NK-92 treated with Interleukin-12 subunit alpha and Interleukin-12 subunit beta, amount 100 ng/mL, for 24 hours (cell line): ENCODE measurements at regions not wholly inside any gene's neighbourhood (a gene's known extent, or its start where the extent isn't known, plus 50 kb on each side); places are given as distances from the start of the nearest gene placed in this dataset.
"Not testable (repeated sequence)": the region's sequence is repeated elsewhere in the genome, so short reads cannot be mapped to it uniquely, and the experiment has no call there.

Experiments used
- DNase-seq: peaks from one replicate; lab custom pipeline; 2025; lab: John Stamatoyannopoulos, UW

DNA sequence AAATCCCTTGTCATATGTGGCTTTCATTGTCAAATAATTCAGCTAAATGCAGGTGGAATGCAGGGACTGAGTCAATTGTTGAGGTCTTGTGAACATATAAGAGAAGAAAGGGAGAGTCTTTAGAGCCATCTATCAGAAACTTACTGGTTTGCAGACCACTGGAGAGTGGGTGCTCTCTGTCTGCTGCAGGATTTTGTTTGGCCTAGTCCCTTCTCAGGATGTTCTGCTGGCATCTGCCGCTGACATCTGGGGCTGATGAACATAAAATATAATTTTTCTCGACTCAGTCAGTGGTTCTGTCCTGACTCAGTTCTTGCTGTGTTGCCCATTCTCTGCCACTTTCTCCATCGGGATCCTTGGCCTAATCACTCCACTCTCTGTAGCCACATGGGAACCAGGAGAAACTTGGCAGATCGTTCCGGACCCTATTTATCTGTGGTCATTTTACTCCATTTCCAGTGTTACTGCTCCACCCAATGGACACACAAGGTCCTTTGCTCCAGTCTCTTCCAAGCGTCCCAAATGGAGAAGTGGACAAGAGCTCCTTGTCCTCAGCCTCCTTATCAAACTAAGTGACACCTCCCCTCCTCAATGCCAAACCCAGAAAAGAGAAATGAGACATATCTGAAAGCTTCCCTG lies 436.2 kb downstream of the FAT4 start:
- DNase-seq: no peak

DNA sequence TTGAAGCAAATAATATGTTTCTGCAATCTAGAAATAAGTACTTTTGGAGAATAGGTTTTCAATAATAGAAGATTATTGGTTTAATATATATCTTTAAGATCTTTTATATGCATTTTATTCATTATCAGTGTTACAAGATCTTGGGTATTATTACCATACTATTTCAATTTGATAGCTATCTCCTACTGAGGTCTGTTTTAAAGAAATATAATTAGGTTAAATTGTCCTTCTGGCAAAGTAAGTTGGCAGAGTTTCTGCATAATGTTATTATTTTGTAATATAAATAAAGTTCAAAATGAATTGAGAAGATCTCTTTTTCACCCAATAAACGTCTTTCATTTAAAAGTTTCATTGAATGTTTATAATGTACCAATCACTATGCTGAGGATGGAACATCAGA lies 443.7 kb downstream of the FAT4 start:
- no peak for DNase-seq

DNA sequence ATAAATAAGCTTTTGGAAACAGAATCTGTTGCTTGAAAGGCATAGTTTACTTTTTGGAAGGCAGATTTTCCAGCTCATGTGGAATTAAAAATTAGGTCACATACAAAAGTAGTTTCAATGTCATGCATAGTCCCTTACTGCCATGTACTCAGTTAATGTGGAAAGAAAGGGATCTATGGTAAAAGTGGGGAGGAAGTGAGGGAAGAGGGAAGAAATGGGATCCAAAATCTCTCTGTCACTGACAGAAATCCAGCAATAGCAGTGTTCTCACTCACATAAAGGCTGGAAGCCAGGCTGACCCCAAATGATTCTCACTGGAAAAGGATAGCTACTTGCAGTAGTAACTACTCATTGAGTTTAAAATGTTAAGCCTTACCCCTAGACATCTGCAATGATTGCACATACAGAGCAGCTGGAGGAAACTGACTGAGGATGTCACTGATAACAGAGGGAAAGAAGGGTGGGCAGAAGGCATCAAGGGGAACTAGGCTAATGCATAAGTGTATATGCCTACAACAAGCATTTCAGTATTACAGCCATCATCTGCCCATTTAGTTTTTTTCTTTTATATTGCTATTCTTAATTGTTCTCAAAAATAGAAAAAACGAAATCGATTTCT lies 445.6 kb downstream of the FAT4 start:
- no peak for DNase-seq

DNA sequence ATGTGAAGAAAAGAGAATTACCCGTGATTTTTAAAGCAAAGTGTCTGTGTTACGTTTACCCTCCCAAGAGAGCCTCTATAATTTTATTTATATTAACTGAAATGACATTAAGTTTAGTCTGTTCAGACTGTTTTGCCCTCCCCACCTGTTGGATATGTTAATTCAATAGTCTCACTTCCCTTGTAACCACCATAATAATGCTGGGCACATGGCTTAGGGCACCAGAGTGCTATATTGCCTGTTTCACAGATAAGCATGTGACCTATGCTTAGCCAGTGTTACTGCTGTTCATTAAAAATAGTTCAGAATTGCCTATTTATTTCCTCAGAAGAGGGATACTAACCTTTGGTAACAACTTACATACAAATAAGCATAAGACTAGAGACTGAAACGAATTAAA lies 446.2 kb downstream of the FAT4 start:
- no peak for DNase-seq

DNA sequence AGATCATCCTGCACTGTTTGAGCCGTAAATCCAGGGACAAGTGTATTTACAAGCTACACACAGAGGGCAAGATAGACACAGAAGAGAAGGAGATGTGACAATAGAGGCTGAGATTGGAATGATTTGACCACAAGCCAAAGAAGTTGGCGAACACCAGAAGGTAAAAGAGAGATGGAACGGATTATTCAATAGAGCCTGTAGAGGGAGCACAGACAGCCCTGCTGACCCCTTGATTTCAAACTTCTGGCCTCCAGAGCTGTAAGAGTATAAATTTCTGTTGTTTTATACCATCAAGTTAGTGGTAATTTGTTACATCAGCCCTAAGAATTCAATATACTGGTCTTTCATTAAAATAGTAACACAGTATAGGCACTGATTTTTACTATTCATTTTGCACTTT lies 447.8 kb downstream of the FAT4 start:
- DNase-seq: no peak

DNA sequence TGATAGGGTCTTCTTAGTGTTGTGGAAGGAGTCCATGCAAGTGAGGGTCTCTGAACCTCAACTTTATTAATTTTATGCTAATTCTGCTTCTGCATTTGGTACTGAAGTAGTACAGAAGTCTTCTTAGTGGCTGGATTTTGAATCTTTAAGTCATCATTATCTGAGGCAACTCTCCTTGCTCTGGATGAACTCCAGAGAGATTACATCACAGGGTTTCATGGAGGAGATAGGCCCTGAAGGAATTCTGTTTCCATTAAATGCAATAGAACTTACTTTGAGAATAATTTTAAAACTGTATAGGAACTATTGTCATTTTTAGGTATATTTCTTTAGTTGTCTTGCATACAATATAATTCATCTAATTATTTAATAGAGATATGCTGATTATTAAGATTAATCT lies 451.2 kb downstream of the FAT4 start:
- DNase-seq: no peak

DNA sequence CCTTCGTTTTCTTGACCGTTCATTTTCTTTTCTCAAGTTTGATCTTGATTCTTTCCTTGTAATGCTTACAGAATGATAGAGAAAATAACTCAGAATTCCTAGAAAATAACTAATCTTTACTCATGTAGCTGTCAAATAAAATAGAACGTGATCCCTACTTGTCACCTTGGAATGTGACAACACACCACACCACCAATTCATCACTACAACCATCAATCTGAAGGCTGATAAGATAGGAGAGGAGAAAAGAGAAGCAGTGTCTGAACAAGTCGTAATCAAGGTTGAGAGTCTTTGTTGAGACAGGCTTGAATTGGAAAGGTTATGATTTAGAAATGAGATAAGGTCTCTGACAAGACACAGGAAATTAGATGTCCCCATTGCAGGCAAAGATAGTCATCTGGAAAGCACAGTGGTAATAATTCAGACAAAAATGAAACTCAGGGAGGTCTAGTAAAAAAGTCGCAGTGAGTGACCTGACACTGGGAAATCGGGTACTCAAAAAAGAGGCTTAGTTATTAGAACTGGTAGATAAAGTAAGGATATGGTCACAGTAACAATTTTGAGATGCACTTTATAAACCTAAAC lies 456.2 kb downstream of the FAT4 start:
- no peak for DNase-seq

DNA sequence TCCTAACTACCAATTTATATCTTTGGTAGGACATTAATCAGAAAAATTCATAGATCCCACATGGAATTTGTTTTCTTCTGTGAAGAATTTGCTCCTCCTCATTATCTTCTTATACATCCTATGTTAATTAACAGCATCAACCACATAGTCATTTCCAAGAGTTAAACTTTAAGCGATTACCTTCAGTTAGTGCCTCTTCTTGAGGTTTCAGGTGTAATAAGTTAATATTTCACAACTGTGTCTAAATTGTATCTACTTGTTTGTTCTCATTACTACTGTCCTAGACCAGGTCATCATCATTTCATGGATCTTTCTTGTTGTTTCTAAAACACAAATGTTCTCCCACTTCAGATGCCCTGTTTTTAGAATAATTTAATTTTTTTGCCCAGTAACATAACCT lies 457.9 kb downstream of the FAT4 start:
- DNase-seq: no peak

DNA sequence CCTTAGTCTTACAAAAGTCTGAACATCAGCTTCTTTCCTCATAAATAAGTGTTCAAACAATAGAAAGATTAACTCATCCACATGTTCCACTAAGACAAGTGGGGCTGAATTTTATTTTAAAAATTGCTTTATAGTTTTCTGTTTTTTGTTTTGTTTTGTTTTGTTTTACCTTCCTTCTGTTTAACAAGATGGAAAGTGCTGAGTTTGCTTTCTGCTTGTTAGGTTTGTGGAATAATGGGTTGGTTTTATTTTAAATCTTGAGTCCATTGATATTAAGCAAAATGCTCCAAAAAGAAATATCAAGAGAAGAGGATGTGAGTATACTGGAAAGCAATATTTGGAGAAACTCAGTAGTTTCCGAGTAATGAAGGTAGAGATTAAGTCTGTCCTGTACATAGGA lies 458.7 kb downstream of the FAT4 start:
- no peak for DNase-seq

DNA sequence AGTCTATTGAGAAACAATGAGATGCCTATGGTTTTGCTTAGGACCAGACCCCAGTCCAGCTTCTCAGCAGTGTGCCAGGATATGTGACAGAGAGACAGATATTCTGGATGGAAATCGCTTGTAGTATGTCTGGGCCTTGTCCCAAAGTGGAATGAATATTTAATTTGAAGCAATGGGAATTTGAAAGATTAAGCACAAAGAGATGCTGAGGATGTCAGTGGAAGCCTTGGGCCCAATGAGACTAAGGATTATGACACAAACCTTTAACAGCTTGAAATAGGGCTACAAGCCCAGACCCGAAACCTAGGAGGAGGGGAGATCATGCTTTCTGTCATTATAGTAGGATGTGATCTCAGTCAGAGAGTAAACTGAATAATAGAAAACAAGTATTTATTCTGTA lies 459.2 kb downstream of the FAT4 start:
- no peak for DNase-seq

DNA sequence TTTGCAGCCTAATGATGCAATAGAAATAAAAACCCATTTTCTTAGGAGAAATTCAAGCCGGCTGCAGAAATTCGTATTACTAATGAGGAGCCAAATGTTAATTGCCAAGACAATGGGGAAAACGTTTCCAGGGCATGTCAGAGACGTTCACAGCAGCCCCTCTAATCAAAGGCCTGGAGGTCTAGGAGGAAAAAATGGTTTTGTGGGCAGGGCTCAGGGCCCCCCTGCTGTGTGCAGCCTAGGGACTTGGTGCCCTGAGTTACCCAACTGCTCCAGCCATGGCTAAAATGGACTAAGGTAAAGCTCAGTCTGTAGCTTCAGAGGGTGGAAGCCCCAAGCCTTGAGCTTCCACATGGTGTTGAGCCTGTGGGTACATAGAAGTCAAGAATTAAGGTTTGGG lies 461.4 kb downstream of the FAT4 start:
- no peak for DNase-seq

DNA sequence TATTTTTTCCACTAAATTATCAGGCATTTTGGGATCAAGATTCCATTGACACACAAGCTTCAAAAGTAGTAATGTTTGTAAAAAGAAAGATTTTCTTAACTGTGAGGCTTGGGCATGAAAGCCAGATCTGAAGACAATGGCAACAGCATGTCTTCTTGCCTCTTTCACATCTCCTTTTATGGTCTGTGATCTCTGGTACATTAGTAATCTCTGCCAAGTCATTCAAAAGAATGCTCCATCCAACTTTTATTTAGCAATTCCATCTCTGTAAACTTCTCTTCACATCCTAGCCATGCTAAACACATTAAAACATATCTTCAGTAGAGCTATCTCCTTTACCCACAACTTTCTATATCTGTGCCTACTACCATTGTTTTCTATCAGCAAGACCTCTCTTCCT lies 465.4 kb downstream of the FAT4 start:
- DNase-seq: no peak

DNA sequence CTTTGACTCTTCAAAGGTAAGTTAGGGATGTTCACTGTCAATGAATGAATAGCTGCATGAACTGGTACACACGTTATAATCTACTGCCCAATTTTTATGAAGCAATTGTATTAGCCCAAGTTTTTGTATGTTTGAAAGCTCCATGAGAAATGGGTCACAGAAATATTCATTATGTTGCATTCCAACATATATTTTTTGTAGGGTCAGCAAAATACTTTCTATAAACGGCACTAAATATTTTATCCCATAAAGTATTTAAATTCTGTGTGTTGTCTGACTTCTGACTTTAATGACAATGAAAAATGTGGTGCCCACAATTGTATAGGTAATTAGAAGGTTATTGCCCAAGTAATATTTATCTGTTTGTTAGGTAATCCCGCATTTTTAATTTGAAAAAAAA lies 466.0 kb downstream of the FAT4 start:
- DNase-seq: no peak

DNA sequence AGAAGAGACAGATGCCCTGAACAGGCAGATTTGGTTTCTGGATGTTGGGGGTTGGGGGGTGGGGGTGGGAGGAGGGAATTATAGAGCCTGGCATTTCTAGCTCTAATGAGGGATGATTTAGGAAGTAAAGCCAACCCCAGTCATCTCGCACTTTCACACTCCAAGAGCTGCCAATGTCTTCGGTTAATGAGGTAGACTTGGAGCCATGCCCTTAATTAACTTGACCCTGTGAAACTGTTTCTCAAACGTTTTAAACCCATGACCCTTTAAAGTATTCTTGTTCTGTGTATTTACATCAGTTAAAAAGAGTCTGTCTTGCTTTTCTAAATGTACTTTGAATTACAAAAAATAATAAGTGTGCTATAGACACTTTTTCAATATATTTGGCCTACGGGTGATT lies 466.9 kb downstream of the FAT4 start:
- no peak for DNase-seq

DNA sequence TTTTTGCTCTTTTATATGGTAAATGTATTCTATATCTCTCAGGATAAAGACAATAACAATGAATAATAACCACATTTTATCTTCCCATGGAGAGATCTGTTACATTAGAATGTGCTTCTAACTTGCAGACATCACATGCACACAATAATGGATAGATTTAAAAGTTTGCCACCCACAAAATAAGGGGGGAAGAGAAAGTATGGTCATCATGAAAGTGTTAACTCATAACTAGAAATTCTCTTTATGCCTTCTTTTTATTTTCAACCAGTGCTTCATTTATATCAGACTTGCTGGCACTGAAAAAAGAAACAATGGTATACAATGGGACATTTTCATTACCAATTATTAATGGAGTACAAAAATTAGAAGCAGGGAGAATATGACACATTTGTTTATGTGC lies 470.0 kb downstream of the FAT4 start:
- no peak for DNase-seq

DNA sequence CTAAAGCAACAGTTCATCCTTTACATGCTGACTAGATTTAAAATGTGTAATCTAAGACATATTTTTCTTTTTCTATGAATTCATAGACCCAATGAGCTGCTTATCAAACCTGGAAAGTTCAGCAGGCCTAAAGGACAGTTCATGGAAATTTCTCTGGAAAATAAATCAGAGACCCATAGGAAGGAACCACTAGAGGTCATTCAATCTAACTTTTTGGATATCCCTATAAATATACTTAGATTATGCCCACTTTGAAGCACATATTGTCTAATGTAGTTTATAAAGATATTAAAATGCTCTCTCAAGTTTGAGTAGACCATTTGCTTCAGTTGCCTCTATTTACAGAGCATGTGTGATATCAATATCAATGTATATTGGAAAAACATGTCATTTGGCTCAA lies 473.0 kb downstream of the FAT4 start:
- DNase-seq: no peak

DNA sequence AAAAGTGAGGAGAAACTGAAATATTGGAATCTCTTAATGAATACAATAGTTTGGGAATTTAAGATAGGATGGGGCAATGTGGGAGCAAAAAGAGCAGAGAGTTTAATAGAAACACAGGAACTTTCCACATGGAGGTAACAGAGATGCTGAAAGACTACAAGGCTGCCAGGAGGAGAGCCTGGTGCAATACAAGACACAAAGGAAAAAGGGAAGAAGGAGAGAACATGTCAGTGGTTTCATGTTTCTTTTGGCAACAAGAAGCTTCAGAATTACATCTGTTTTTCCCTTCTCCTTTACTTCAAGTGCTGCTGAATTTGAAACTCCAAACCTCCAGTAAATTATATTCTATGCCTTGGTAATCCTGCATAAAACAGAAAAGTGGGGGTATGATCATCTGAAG lies 474.3 kb downstream of the FAT4 start:
- DNase-seq: no peak

DNA sequence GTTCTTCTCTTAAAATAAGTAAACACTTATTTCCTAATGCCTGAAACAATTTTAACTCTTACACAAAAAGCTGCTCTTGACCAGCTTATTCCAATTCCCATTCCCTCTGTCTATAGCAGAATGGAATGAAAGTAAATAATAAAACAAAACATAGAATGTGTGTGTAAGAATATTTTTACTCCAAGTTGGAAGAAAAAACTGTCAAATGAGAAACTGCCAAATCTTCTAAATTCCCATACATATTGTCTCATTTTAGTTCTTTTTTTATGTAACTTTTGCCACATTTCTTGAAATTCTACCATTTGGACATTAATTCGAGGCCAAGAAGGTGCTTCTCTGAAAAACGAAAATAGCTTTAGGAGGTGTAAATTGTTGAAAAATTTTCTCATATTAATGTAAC lies 477.1 kb downstream of the FAT4 start:
- no peak for DNase-seq

DNA sequence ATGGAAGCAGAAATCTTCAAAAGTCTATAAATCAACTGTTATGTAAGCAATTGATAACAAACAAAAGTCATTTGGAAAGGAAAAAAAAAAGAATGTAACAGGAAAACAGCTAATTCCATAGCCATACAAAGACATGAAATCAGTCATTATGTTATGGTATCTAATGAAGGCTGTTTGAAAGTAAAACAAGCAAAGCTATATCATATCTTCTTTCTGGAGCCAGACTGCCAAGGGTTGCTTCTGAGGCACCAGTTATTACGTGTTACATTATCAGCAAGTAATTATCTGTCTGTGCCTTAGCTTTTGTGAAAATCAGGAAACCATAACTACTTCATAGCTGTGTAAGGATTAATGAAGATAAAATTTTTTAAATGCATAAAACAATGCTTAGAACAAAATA lies 480.2 kb downstream of the FAT4 start:
- no peak for DNase-seq

DNA sequence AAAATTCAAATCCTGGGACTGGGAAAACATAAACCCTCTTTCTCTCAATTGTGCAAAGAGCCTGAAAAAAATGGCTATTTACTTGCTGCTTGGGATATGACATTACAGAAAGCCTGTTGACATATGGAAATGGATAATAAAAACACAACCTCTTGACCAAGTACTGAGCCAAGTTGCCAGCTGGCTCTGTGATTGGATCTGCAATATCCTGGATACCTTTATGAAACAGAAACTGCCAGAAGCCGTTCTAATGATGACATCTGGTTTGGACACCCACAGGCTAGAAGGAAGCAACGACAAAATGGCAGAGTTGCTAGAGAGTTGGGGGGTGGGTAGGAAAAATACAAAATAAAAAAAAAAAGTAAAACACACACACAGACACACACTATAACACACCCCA lies 481.4 kb downstream of the FAT4 start:
- DNase-seq: no peak

DNA sequence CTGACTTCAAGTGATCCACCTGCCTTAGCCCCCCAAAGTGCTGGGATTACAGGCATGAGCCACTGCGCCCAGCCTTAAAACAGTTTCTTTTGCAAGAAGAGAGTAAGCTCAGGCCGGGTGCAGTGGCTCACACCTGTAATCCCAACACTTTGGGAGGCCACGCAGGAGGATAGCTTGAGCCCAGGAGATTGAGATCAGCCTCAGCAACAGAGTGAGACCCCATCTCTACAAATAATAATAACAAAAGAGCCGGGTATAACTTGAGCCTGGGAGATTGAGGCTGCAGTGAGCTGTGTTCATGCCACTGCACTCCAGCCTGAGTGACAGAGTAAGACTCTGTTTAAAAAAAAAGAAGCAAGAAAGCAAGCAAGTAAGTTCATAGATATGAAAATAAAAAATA lies 482.9 kb downstream of the FAT4 start:
- DNase-seq: not testable (repeated sequence)

DNA sequence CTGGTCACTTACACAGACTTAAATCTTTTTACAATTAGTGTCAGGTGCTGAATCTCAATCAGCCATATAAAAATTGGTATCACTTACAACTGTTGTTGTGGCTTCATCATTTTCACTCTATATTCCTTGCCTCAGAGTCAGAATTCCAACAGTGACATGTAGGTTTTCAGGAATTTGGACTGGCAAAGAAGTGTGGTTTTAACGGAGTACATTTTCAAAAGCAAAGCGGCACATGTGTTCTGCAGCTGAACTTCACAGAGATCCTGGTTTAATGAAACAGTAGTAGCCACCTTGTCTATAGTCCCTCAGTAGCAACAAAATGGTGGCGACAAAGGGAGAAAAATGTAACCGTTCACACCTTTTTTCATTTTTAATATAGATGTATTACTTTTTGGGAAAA lies 486.6 kb downstream of the FAT4 start:
- no peak for DNase-seq

DNA sequence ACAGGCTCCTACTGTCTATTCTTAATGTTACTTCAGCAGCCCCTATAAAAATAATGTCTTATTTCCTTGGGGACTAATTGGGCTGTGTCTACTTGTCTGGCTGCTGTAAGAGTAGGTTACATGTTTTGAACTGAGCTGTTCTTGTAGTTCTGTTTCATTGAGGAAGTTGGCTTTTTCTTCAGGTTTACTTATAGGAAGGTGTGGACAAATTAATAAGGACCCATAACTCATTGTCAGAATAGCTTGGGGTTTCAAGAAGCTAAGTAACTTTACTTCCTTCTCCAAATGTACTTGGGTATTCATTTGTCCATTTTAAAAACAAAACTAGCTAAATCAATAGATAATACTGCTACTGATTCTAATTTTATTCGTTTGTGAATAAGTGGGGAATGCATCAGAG lies 487.2 kb downstream of the FAT4 start:
- no peak for DNase-seq

DNA sequence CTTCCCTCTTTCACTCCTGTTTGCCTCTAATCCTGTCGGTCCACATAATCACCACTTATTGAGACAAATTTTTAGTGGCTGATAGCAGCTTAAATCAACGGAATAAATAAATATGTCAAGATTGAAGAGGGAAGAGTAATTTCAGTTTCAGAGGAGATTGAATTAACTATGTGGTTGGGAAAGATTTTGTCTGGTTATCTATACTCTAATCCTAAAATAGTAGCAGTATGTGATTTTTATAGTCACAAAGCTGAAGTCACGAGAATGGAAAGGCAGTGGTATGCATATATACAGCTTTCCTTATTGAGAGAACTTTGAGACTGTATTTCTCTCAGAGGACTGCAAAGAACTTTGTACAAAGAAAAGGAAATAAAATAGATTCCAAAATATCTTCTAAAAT lies 493.3 kb downstream of the FAT4 start:
- DNase-seq: no peak
